Mesenchymal stem cell (in vitro differentiated cells and primary cell): ENCODE measurements at regions not wholly inside any gene's neighbourhood (a gene's known extent, or its start where the extent isn't known, plus 50 kb on each side); places are given as distances from the start of the nearest gene placed in this dataset.

Experiments
- DNase-seq: peaks from one replicate; pipeline ENCODE4 v3.0.0-alpha.2; 2013
- H2AFZ ChIP-seq: one replicate; pipeline ENCODE4 v1.6.1; 2013; ENCODE audit warnings: low read depth, mild to moderate bottlenecking, control low read depth, inconsistent platforms, low read length, moderate library complexity
- H2AK5ac ChIP-seq: 2 replicates; pipeline ENCODE4 v1.6.1; 2013; ENCODE audit warnings: low read length, moderate library complexity, mild to moderate bottlenecking, inconsistent platforms; ENCODE audit not compliant: severe bottlenecking
- H2BK120ac ChIP-seq: one replicate; pipeline ENCODE4 v1.6.1; 2013; ENCODE audit warnings: low read depth, mild to moderate bottlenecking, inconsistent platforms, low read length, moderate library complexity
- H2BK12ac ChIP-seq, 2 experiments: one replicate each; pipeline ENCODE4 v1.6.1; 2013; ENCODE audit warnings: inconsistent platforms in 2 of 2, low read length in 2 of 2, mild to moderate bottlenecking in 2 of 2, moderate library complexity in 2 of 2, control low read depth in 1 of 2
- H2BK15ac ChIP-seq: one replicate; pipeline ENCODE4 v1.6.1; 2013; ENCODE audit warnings: mild to moderate bottlenecking, low read depth, inconsistent platforms; ENCODE audit not compliant: poor library complexity, severe bottlenecking
- H2BK5ac ChIP-seq: 2 replicates; pipeline ENCODE4 v1.6.1; 2013; ENCODE audit warnings: low read depth, mild to moderate bottlenecking, low read length, control low read depth, inconsistent platforms; ENCODE audit not compliant: poor library complexity, severe bottlenecking
- H3K14ac ChIP-seq, 2 experiments: one replicate each; pipeline ENCODE4 v1.6.1; 2013; ENCODE audit warnings: inconsistent platforms in 2 of 2, low read length in 2 of 2, control low read depth in 1 of 2, mild to moderate bottlenecking in 1 of 2, moderate library complexity in 1 of 2
- H3K18ac ChIP-seq, 2 experiments: one replicate each; pipeline ENCODE4 v1.6.1; 2013; ENCODE audit warnings: inconsistent platforms in 2 of 2, low read length in 2 of 2, control low read depth in 1 of 2, low read depth in 1 of 2, mild to moderate bottlenecking in 1 of 2
- H3K23ac ChIP-seq, 2 experiments: one replicate each; pipeline ENCODE4 v1.6.1; 2013; ENCODE audit warnings: inconsistent platforms in 2 of 2, low read length in 2 of 2, mild to moderate bottlenecking in 2 of 2, moderate library complexity in 2 of 2, control low read depth in 1 of 2
- H3K27ac ChIP-seq: 2 replicates; pipeline ENCODE4 v1.5.1; 2013; ENCODE audit warnings: mild to moderate bottlenecking, moderate library complexity, low read length, control low read depth, inconsistent platforms; ENCODE audit not compliant: poor library complexity, severe bottlenecking
- H3K27me3 ChIP-seq, 2 experiments: 2 replicates each; pipeline versions ENCODE4 v1.6.1 to v1.7.0; 2013; ENCODE audit warnings: low read length in 2 of 2, mild to moderate bottlenecking in 2 of 2, moderate library complexity in 2 of 2, control low read depth in 1 of 2, inconsistent platforms in 1 of 2; ENCODE audit not compliant: control insufficient read depth in 1 of 2, insufficient read depth in 1 of 2
- H3K36me3 ChIP-seq, 2 experiments: 2 replicates each; pipeline versions ENCODE4 v1.6.1 to v1.7.0; 2013; ENCODE audit warnings: low read length in 2 of 2, control low read depth in 1 of 2, inconsistent platforms in 1 of 2, low read depth in 1 of 2, mild to moderate bottlenecking in 1 of 2; ENCODE audit not compliant: insufficient read depth in 2 of 2, control insufficient read depth in 1 of 2
- H3K4ac ChIP-seq, 2 experiments: one replicate each; pipeline ENCODE4 v1.6.1; 2013; ENCODE audit warnings: inconsistent platforms in 2 of 2, low read length in 2 of 2, mild to moderate bottlenecking in 2 of 2, moderate library complexity in 2 of 2, control low read depth in 1 of 2, low read depth in 1 of 2
- H3K4me1 ChIP-seq: 2 replicates; pipeline ENCODE4 v1.6.1; 2013; ENCODE audit warnings: low read depth, low read length, control low read depth; ENCODE audit not compliant: control insufficient read depth, insufficient read depth
- H3K4me2 ChIP-seq: 2 replicates; pipeline ENCODE4 v1.6.1; 2013; ENCODE audit warnings: low read length, mild to moderate bottlenecking, inconsistent platforms; ENCODE audit not compliant: poor library complexity, severe bottlenecking
- H3K4me3 ChIP-seq, 2 experiments: 2 replicates each; pipeline versions ENCODE4 v1.5.1 to v1.7.0; 2013; ENCODE audit warnings: low read length in 2 of 2, mild to moderate bottlenecking in 2 of 2, control low read depth in 1 of 2, low read depth in 1 of 2; ENCODE audit not compliant: insufficient read depth in 1 of 2
- H3K79me1 ChIP-seq: replicated peaks from 2 replicates; pipeline ENCODE4 v1.6.1; 2013; ENCODE audit warnings: mild to moderate bottlenecking, control low read depth, low read length, inconsistent platforms; ENCODE audit not compliant: poor library complexity, severe bottlenecking
- H3K9ac ChIP-seq: 2 replicates; pipeline ENCODE4 v1.7.0; 2013; ENCODE audit warnings: mild to moderate bottlenecking, low read length, moderate library complexity
- H3K9me3 ChIP-seq: 2 replicates; pipeline ENCODE4 v1.7.0; 2013; ENCODE audit warnings: mild to moderate bottlenecking, low read length; ENCODE audit not compliant: control insufficient read depth
- H4K8ac ChIP-seq: one replicate; pipeline ENCODE4 v1.6.1; 2013; ENCODE audit warnings: inconsistent platforms, mild to moderate bottlenecking, low read length, moderate library complexity
- H4K91ac ChIP-seq: one replicate; pipeline ENCODE4 v1.6.1; 2013; ENCODE audit warnings: mild to moderate bottlenecking, low read length, inconsistent platforms
- WGBS: methylation state at CpG from one replicate; pipeline ENCODE4 v1.1.7; 2013; ENCODE audit warnings: mixed read lengths; 5-methylcytosine and 5-hydroxymethylcytosine counted together

DNA sequence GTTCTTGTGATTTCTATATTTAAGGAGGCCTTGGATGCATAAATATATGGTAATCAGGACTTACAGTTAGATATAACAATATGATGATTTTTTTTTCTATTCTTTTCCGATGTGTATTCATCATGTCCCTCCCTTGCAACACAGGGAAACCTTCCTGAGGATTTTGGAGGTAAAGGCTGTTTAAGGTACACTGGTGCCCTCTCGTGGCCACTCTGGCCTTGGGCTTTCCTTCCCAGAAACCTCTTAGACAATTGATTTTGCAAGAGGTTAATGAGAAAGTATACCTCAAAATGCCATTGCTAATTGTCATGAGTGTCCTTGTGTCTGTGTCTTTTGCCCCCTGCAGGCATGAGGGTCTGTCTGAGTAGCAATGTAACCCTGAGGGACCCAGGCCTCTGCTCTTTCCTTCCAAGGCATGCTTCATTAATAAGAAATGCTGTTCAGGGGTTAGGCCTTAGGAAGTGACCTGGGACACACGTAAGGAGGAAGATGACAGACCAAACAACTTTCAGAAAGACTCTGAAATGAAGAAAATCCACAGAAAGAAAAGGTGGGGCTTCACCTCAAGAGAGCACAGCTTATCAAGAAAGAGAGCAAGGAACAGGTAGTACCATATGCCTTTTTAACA lies 70.3 kb upstream of the PPP2R3A start:
- Histone ChIP-seq H2AFZ (no peak overlapping the region), H2BK5ac (no peak overlapping the region), H2AK5ac (peak overlapping the region; percentile 29), H3K36me3 (no peaks in the 10 kb centered on the region), H4K8ac (no peak overlapping the region), H3K4me3 (no peak overlapping the region), H2BK15ac (no peak overlapping the region), H3K14ac (no peak overlapping the region), H3K9ac (peak overlapping the region; percentile 62), H3K27ac (peak overlapping the region; percentile 50), H2BK120ac (no peak overlapping the region), H3K27me3 (no peaks in the 10 kb centered on the region), H3K4ac (no peak overlapping the region), H3K23ac (no peak overlapping the region), H3K9me3 (no peaks in the 10 kb centered on the region), H3K18ac (no peak overlapping the region), H3K4me2 (no peak overlapping the region), H4K91ac (no peak overlapping the region), H3K79me1 (no peaks in the 10 kb centered on the region), H2BK12ac (no peak overlapping the region), H3K4me1 (peaks cover 7% of the 10 kb centered on the region)
- WGBS = 89% methylated on average over 1 of the region's 3 CpGs
- peak; percentile 66 for DNase-seq

DNA sequence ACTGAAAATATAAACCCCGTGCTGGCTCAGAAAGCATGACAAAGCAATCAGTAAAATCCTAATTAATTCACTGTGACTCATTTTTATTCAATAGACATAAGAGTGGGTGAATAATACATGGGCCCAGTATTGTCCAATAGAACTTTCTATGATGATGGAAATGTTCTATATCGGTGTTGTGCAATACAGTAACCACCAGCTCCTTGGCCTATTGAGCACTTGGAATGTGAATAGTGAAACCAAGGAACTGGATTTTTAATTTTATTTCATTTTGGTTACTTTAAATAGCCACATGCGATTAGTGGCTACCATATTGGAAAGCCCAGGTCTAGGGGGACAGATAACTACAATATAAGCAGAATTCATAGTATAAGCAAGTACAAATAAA lies 69.8 kb upstream of the PPP2R3A start:
- H4K91ac ChIP-seq = no peak overlapping the region
- no peak overlapping the region for H2BK120ac ChIP-seq
- no peak overlapping the region for H2AK5ac ChIP-seq
- no peak overlapping the region for H2BK12ac ChIP-seq
- peaks cover 3% of the 10 kb centered on the region for H3K9me3 ChIP-seq
- H3K4me2 ChIP-seq = no peak overlapping the region
- no peak overlapping the region for H3K23ac ChIP-seq
- H3K4me1 ChIP-seq = peaks cover 7% of the 10 kb centered on the region
- H2BK5ac ChIP-seq = no peak overlapping the region
- peak overlapping the region; percentile 62 for H3K9ac ChIP-seq
- no peak overlapping the region for H2AFZ ChIP-seq
- DNase-seq = no peak
- no peak overlapping the region for H3K4me3 ChIP-seq
- H3K27ac ChIP-seq = peak overlapping the region; percentile 67
- H3K18ac ChIP-seq = no peak overlapping the region
- WGBS = 100% methylated on average over 2 of the region's 3 CpGs
- H3K36me3 ChIP-seq = no peaks in the 10 kb centered on the region
- H3K14ac ChIP-seq = no peak overlapping the region
- H4K8ac ChIP-seq = no peak overlapping the region
- no peaks in the 10 kb centered on the region for H3K79me1 ChIP-seq
- H3K27me3 ChIP-seq = no peaks in the 10 kb centered on the region
- no peak overlapping the region for H3K4ac ChIP-seq
- no peak overlapping the region for H2BK15ac ChIP-seq

DNA sequence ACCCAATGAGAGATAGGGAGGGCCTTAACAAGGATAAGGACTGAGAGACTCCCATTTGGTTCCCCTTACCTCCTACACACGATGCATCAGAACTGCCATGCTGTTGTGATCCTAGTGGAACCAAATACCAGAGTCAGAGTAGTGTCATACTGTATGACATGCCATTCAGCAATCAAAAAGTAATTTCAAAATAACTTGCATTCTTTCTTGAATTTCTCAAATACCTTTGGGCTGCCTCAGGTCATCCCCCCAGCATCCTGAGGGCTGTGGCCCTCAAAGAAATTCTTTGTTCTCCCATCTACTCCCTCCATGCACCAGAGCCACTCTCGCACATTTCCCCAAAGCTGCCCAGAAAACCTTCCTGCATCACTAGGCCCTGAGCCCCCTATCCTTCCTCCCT lies 68.9 kb upstream of the PPP2R3A start:
- H2BK15ac ChIP-seq = no peak overlapping the region
- no peaks in the 10 kb centered on the region for H3K36me3 ChIP-seq
- H2AFZ ChIP-seq = no peak overlapping the region
- no peak overlapping the region for H4K8ac ChIP-seq
- H3K4me3 ChIP-seq = no peak overlapping the region
- H2AK5ac ChIP-seq = peak overlapping the region; percentile 86
- no peak for DNase-seq
- H2BK5ac ChIP-seq = peak overlapping the region; percentile 75
- no peaks in the 10 kb centered on the region for H3K79me1 ChIP-seq
- no peak overlapping the region for H3K14ac ChIP-seq
- H3K18ac ChIP-seq = no peak overlapping the region
- H3K9ac ChIP-seq = no peak overlapping the region
- no peak overlapping the region for H2BK120ac ChIP-seq
- H3K4ac ChIP-seq = no peak overlapping the region
- H3K9me3 ChIP-seq = peaks cover 12% of the 10 kb centered on the region
- no peak overlapping the region for H3K23ac ChIP-seq
- H3K4me2 ChIP-seq = peak overlapping the region; percentile 33
- H2BK12ac ChIP-seq = no peak overlapping the region
- 63% methylated on average over 2 of the region's 2 CpGs for WGBS
- no peak overlapping the region for H4K91ac ChIP-seq
- H3K27me3 ChIP-seq = no peaks in the 10 kb centered on the region
- H3K27ac ChIP-seq = peak overlapping the region; percentile 67
- peaks cover 7% of the 10 kb centered on the region for H3K4me1 ChIP-seq

DNA sequence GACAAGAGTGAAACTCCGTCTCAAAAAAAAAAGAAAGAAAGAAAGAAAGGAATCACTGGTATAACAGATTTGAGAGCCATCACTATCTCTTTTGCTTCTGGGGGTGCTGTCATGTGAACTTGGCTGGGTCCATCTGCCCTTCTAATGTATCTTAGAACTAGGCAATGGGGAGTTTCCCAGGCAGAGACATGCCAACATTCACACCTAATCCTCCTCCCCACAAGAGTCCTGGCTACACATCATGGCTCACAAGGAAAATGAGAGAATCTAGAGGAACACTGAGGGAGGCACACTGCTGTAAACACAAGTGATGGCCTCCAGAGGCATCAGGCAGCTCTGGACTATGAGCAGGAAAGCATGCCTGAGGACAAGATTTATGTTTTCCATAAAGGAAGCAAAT lies 67.8 kb upstream of the PPP2R3A start:
- peaks cover 7% of the 10 kb centered on the region for H3K4me1 ChIP-seq
- no peak overlapping the region for H3K14ac ChIP-seq
- H3K18ac ChIP-seq = no peak overlapping the region
- no peak overlapping the region for H3K4me3 ChIP-seq
- no CpG with 5 or more reads among the region's 1 CpG for WGBS
- H2BK12ac ChIP-seq = no peak overlapping the region
- no peak overlapping the region for H3K9ac ChIP-seq
- H2BK120ac ChIP-seq = no peak overlapping the region
- H2AK5ac ChIP-seq = no peak overlapping the region
- peaks cover 12% of the 10 kb centered on the region for H3K9me3 ChIP-seq
- DNase-seq = no peak
- H3K27ac ChIP-seq = no peak overlapping the region
- H3K36me3 ChIP-seq = no peaks in the 10 kb centered on the region
- no peak overlapping the region for H4K91ac ChIP-seq
- H3K79me1 ChIP-seq = no peaks in the 10 kb centered on the region
- H3K4ac ChIP-seq = no peak overlapping the region
- no peak overlapping the region for H4K8ac ChIP-seq
- H2AFZ ChIP-seq = no peak overlapping the region
- no peaks in the 10 kb centered on the region for H3K27me3 ChIP-seq
- no peak overlapping the region for H2BK5ac ChIP-seq
- no peak overlapping the region for H3K23ac ChIP-seq
- no peak overlapping the region for H2BK15ac ChIP-seq
- no peak overlapping the region for H3K4me2 ChIP-seq
